OCI-LY7 (cell line): ENCODE measurements at regions not wholly inside any gene's neighbourhood (a gene's known extent, or its start where the extent isn't known, plus 50 kb on each side); places are given as distances from the start of the nearest gene placed in this dataset.

Experiments used
- EZH2phosphoT487 ChIP-seq: fragments of 200-600 bp; sonication (generic); IDR thresholded peaks from 2 replicates; pipeline ENCODE4 v1.6.1; 2018; ENCODE audit warnings: low read depth, borderline replicate concordance, mild to moderate bottlenecking, mixed run types, antibody characterized with exemption, low read length, moderate library complexity, mixed read lengths
- TF ChIP-seq, protein P1 (sequence below): fragments of 200-600 bp; sonication (generic); conservative IDR thresholded peaks from 2 replicates; pipeline ENCODE4 v1.5.1; 2014; ENCODE audit warnings: mild to moderate bottlenecking, antibody characterized with exemption, low read length, moderate library complexity, mixed read lengths

DNA sequence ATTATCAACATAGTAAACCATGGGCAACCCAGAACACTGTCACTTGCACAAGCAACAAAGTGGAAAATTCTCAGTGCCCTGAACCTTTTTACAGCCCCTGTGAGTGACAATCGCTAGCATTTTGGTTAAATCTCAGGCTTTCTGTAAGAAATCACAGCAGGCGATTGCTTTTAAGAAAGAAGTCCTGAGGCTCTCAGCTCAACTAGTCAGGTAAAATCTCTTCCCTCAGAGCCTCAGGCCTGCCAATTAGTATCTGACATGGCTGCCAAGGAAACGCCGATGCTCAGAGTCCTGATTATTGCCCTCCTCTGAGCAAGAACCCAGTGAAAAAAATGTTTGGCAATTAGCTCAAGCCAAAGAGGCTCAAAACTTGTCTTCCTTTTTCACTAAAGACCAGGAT, 530.8 kb downstream of the DIPK2A start:
- TF ChIP-seq, protein P1, sequence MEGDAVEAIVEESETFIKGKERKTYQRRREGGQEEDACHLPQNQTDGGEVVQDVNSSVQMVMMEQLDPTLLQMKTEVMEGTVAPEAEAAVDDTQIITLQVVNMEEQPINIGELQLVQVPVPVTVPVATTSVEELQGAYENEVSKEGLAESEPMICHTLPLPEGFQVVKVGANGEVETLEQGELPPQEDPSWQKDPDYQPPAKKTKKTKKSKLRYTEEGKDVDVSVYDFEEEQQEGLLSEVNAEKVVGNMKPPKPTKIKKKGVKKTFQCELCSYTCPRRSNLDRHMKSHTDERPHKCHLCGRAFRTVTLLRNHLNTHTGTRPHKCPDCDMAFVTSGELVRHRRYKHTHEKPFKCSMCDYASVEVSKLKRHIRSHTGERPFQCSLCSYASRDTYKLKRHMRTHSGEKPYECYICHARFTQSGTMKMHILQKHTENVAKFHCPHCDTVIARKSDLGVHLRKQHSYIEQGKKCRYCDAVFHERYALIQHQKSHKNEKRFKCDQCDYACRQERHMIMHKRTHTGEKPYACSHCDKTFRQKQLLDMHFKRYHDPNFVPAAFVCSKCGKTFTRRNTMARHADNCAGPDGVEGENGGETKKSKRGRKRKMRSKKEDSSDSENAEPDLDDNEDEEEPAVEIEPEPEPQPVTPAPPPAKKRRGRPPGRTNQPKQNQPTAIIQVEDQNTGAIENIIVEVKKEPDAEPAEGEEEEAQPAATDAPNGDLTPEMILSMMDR: no peak
- no peak for TF ChIP-seq EZH2phosphoT487
